ENCODE measurements at regions not wholly inside any gene's neighbourhood (a gene's known extent, or its start where the extent isn't known, plus 50 kb on each side); places are given as distances from the start of the nearest gene placed in this dataset.

GRCh38 chr6:76217606-76218005, 145.1 kb upstream of the IMPG1 start:
- Mint-ChIP-seq H3K4me3 (ENCODE audit: unreplicated experiment) (no peak overlapping the region), H3K9me3 (ENCODE audit: low read depth) (peaks cover 3% of the 10 kb centered on the region), H3K4me1 (ENCODE audit: low read depth) (no peaks in the 10 kb centered on the region), H3K36me3 (ENCODE audit: low read depth) (no peaks in the 10 kb centered on the region), H3K27me3 (ENCODE audit: low read depth) (no peaks in the 10 kb centered on the region), H3K27ac (ENCODE audit: unreplicated experiment) (no peak overlapping the region)
- TF ChIP-seq, protein P1, sequence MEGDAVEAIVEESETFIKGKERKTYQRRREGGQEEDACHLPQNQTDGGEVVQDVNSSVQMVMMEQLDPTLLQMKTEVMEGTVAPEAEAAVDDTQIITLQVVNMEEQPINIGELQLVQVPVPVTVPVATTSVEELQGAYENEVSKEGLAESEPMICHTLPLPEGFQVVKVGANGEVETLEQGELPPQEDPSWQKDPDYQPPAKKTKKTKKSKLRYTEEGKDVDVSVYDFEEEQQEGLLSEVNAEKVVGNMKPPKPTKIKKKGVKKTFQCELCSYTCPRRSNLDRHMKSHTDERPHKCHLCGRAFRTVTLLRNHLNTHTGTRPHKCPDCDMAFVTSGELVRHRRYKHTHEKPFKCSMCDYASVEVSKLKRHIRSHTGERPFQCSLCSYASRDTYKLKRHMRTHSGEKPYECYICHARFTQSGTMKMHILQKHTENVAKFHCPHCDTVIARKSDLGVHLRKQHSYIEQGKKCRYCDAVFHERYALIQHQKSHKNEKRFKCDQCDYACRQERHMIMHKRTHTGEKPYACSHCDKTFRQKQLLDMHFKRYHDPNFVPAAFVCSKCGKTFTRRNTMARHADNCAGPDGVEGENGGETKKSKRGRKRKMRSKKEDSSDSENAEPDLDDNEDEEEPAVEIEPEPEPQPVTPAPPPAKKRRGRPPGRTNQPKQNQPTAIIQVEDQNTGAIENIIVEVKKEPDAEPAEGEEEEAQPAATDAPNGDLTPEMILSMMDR (IDR thresholded peaks at IDR 0.05): no peak
- DNase-seq (ENCODE audit: low spot score): no peak

GRCh38 chr6:76214546-76214945, 142.1 kb upstream of the IMPG1 start:
- Mint-ChIP-seq H3K4me3 (ENCODE audit: unreplicated experiment) (no peak overlapping the region), H3K36me3 (ENCODE audit: low read depth) (no peaks in the 10 kb centered on the region), H3K27me3 (ENCODE audit: low read depth) (no peaks in the 10 kb centered on the region), H3K9me3 (ENCODE audit: low read depth) (peaks cover 15% of the 10 kb centered on the region), H3K4me1 (ENCODE audit: low read depth) (no peaks in the 10 kb centered on the region), H3K27ac (ENCODE audit: unreplicated experiment) (no peak overlapping the region)
- TF ChIP-seq, protein P1 (IDR thresholded peaks at IDR 0.05): no peak
- no peak for DNase-seq (ENCODE audit: low spot score)

- no peak overlapping the region for H3K27ac Mint-ChIP-seq (ENCODE audit: unreplicated experiment)
- no peaks in the 10 kb centered on the region for H3K36me3 Mint-ChIP-seq (ENCODE audit: low read depth)
- H3K4me1 Mint-ChIP-seq (ENCODE audit: low read depth): no peaks in the 10 kb centered on the region
- TF ChIP-seq, protein P1 (IDR thresholded peaks at IDR 0.05): no peak
- H3K9me3 Mint-ChIP-seq (ENCODE audit: low read depth): peaks cover 8% of the 10 kb centered on the region
- no peaks in the 10 kb centered on the region for H3K27me3 Mint-ChIP-seq (ENCODE audit: low read depth)
- no peak for DNase-seq (ENCODE audit: low spot score)
- H3K4me3 Mint-ChIP-seq (ENCODE audit: unreplicated experiment): no peak overlapping the region
Measured at GRCh38 chr6:76174722-76175121, 102.3 kb upstream of the IMPG1 start.

GRCh38 chr6:76166874-76167273, 94.4 kb upstream of the IMPG1 start:
- Mint-ChIP-seq H3K4me3 (ENCODE audit: unreplicated experiment) (no peak overlapping the region), H3K36me3 (ENCODE audit: low read depth) (no peaks in the 10 kb centered on the region), H3K27ac (ENCODE audit: unreplicated experiment) (no peak overlapping the region), H3K27me3 (ENCODE audit: low read depth) (no peaks in the 10 kb centered on the region), H3K9me3 (ENCODE audit: low read depth) (peaks cover 25% of the 10 kb centered on the region), H3K4me1 (ENCODE audit: low read depth) (no peaks in the 10 kb centered on the region)
- DNase-seq (ENCODE audit: low spot score): no peak
- TF ChIP-seq, protein P1 (IDR thresholded peaks at IDR 0.05): no peak

DNA sequence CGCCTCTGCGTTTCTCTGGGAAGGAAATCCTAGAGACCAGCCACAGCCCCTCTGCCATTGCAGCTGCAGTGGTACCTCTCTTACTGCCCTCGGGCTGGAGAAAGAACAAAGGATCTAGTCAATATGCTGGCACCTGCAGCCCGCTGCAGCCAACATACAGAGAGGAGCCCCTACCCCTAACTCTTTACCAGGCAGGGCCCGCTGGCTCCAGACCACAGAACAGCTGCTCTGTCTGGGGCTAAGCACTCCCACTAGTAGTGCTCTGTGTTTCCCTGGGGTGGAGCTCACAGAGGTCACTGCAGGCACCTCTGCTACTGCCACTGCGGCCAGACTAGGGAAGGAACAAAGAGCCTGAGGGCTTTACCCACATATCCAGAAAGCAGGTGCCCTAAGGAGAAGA, 93.8 kb upstream of the IMPG1 start:
- Mint-ChIP-seq H3K36me3 (ENCODE audit: low read depth) (no peaks in the 10 kb centered on the region), H3K27ac (ENCODE audit: unreplicated experiment) (no peak overlapping the region), H3K4me1 (ENCODE audit: low read depth) (no peaks in the 10 kb centered on the region), H3K9me3 (ENCODE audit: low read depth) (peaks cover 23% of the 10 kb centered on the region), H3K27me3 (ENCODE audit: low read depth) (no peaks in the 10 kb centered on the region), H3K4me3 (ENCODE audit: unreplicated experiment) (no peak overlapping the region)
- no peak for DNase-seq (ENCODE audit: low spot score)
- TF ChIP-seq, protein P1 (IDR thresholded peaks at IDR 0.05): no peak
